Lower lobe of right lung (tissue), 2 donors: ENCODE measurements at regions not wholly inside any gene's neighbourhood (a gene's known extent, or its start where the extent isn't known, plus 50 kb on each side); places are given as distances from the start of the nearest gene placed in this dataset.

Source experiments
- ATAC-seq, 2 donors: fragments of 200-7000 bp; cut with Tn5 transposase; one replicate each; pipeline ENCODE4 v1.9.1; 2020 to 2022; ENCODE audit warnings: mild to moderate bottlenecking in 2 of 2, moderate library complexity in 2 of 2
- DNase-seq: peaks from one replicate; pipeline ENCODE4 v3.0.0-alpha.2; 2020
- H3K27ac ChIP-seq: fragments of 200-600 bp; one replicate; pipeline ENCODE4 v1.8.0; 2022
- H3K27me3 ChIP-seq: fragments of 200-600 bp; one replicate; pipeline ENCODE4 v1.8.0; 2022; ENCODE audit warnings: low read depth
- H3K36me3 ChIP-seq: fragments of 200-600 bp; one replicate; pipeline ENCODE4 v1.8.0; 2022; ENCODE audit warnings: mild to moderate bottlenecking
- H3K4me1 ChIP-seq: fragments of 200-600 bp; one replicate; pipeline ENCODE4 v1.8.0; 2022
- H3K4me3 ChIP-seq: fragments of 200-600 bp; one replicate; pipeline ENCODE4 v1.8.0; 2022; ENCODE audit warnings: mild to moderate bottlenecking
- H3K9me3 ChIP-seq: fragments of 200-600 bp; one replicate; pipeline ENCODE4 v1.8.0; 2022
- CTCF ChIP-seq: fragments of 200-600 bp; IDR thresholded peaks from one replicate; pipeline ENCODE4 v1.8.0; 2022; ENCODE audit warnings: antibody characterized with exemption, mild to moderate bottlenecking
- intact Hi-C: fragments of 100-400 bp; cut with DNase I; formaldehyde crosslinking; loops from one replicate; pipeline ENCODE4 v1.11.0; 2022
- donor health status: DM: no; HTN: yes; CAD: no; lungs with severe emphysema.

DNA sequence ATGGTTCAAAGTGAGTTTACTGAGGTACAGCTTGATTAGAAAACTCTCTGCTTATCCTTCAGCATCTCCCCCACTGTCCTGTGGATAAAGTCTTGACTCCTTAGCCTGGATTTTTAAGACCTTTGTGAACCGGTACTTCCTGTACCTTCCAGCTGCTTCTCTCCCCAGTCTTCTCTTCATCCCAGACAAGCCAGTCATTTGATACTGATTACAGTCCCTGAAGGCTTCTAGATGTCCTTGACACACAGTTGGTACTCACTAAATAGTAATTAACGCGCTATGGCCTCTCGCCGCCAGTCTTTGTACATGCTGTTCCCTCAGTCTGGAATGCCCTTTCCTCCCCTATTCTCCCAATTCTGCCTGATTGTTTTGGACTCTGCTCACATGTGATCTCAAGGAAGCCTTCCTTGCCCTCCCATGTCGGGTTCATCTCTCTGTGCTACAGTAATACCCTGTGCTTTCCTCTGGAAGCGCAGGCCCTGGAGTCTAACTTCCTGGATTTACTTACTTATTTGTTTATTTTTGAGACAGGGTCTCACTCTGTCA, 50.6 kb upstream of the PTGR2 start:
- TF ChIP-seq CTCF, result no peak
- Histone ChIP-seq H3K9me3 (no peaks in the 10 kb centered on the region), H3K4me3 (no peak overlapping the region), H3K27me3 (no peaks in the 10 kb centered on the region), H3K27ac (no peak overlapping the region), H3K4me1 (peaks cover 15% of the 10 kb centered on the region), H3K36me3 (peaks cover 6% of the 10 kb centered on the region)
- intact Hi-C loops, result no loop called here
- DNase-seq (no peak), ATAC-seq (no peak)

DNA sequence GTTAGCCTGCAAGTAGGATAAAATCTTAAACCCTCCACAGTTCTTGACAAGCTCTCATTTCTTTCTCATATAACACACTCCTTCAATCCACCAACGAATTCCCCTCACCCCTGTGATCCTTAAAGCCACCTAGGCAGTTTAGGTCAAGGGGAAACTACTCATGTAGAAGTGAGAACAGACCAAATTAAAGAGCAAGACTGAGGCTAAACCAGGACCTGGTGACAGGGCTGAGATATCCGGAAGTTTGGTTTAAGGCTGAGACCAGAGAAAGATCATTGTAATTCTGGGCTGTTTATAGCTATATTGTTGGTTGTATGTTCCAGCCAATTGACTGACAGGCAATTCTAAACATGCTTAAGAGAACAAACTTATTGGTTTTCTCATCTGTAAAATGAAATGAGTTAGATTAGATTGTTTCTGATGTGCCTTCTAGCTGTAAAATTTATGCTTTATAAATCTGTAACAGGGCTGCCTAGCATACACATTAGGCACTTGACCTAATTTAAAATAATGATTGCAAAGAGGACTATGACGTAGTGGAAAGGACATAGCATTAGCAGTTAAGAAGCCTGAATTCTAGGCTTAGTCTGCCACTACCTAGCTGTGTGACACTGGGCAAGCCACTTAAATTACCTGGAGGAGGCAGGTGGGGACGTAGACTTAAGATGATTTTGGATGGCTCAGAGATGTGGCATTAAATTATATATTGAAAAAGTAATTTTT, 53.9 kb upstream of the PTGR2 start:
- peaks cover 29% of the 10 kb centered on the region for H3K4me1 ChIP-seq
- no peak for DNase-seq
- no peak for TF ChIP-seq CTCF
- H3K27me3 ChIP-seq, result no peaks in the 10 kb centered on the region
- intact Hi-C loops, result no loop called here
- no peaks in the 10 kb centered on the region for H3K9me3 ChIP-seq
- H3K36me3 ChIP-seq, result peaks cover under 1% of the 10 kb centered on the region
- no peak overlapping the region for H3K27ac ChIP-seq
- H3K4me3 ChIP-seq, result no peak overlapping the region
- ATAC-seq, result peak in 1 of 2 donors; percentile 62

DNA sequence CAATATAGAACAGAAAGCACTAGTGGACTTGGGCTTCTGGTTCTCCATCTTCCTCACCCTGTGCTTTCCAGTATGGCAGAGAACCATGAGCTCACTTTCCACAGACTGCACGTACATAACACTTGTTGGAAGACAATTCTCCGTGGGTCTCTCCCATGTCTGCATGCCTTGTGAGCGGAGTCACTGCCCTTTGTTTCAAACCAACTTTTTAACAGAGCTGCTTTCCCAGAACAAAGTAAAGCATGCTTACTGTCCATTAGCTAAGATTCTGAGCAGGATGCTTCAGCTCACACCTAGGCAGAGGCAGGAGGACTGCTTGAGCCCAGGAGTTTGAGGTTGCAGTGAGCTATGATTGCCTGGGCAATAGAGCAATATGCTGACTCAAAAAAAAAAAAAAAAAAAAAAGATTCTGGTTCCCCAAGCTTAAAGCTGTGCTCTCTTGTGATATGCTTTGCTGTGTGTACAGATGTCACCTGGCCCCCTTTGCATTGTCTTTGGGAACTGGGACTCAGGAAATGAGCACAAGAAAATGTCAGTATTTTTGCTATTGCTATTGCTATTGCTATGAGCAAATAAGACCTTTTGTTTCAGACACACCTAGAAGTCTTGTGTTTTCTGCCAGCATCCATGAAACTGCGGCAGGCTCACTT, 54.6 kb upstream of the PTGR2 start:
- DNase-seq, result no peak
- ATAC-seq, result no peak
- H3K36me3 ChIP-seq, result no peaks in the 10 kb centered on the region
- no peaks in the 10 kb centered on the region for H3K27me3 ChIP-seq
- intact Hi-C loops, result no loop called here
- no peak overlapping the region for H3K4me3 ChIP-seq
- peaks cover 22% of the 10 kb centered on the region for H3K4me1 ChIP-seq
- no peaks in the 10 kb centered on the region for H3K9me3 ChIP-seq
- no peak for TF ChIP-seq CTCF
- no peak overlapping the region for H3K27ac ChIP-seq

- H3K36me3 ChIP-seq, result no peaks in the 10 kb centered on the region
- DNase-seq (no peak), ATAC-seq (no peak)
- H3K27me3 ChIP-seq, result no peaks in the 10 kb centered on the region
- no peaks in the 10 kb centered on the region for H3K9me3 ChIP-seq
- TF ChIP-seq CTCF, result no peak
- H3K27ac ChIP-seq, result no peak overlapping the region
- intact Hi-C loops, result no loop called here
- H3K4me3 ChIP-seq, result no peak overlapping the region
- peaks cover 22% of the 10 kb centered on the region for H3K4me1 ChIP-seq
Observed at GRCh38 chr14:73796415-73796814, 55.2 kb upstream of the PTGR2 start.

- Histone ChIP-seq H3K9me3 (no peaks in the 10 kb centered on the region), H3K36me3 (no peaks in the 10 kb centered on the region), H3K27me3 (no peaks in the 10 kb centered on the region), H3K4me1 (peaks cover 26% of the 10 kb centered on the region), H3K27ac (no peak overlapping the region), H3K4me3 (no peak overlapping the region)
- TF ChIP-seq CTCF, result no peak
- peak in 1 of 2 donors; percentile 17 for ATAC-seq
- DNase-seq, result no peak
- intact Hi-C loops, result no loop called here
Observed at GRCh38 chr14:73795974-73796373, 55.7 kb upstream of the PTGR2 start.
